GM12873 (cell line): ENCODE measurements at regions not wholly inside any gene's neighbourhood (a gene's known extent, or its start where the extent isn't known, plus 50 kb on each side); places are given as distances from the start of the nearest gene placed in this dataset.

Experiments used
- TF ChIP-seq, protein P1 (sequence below): IDR thresholded peaks from 2 replicates; pipeline ENCODE4 v1.5.1; 2012; ENCODE audit warnings: low read depth, mild to moderate bottlenecking, moderate library complexity, low read length, control low read depth; ENCODE audit not compliant: insufficient read depth; ENCODE audit errors: missing control alignments

DNA sequence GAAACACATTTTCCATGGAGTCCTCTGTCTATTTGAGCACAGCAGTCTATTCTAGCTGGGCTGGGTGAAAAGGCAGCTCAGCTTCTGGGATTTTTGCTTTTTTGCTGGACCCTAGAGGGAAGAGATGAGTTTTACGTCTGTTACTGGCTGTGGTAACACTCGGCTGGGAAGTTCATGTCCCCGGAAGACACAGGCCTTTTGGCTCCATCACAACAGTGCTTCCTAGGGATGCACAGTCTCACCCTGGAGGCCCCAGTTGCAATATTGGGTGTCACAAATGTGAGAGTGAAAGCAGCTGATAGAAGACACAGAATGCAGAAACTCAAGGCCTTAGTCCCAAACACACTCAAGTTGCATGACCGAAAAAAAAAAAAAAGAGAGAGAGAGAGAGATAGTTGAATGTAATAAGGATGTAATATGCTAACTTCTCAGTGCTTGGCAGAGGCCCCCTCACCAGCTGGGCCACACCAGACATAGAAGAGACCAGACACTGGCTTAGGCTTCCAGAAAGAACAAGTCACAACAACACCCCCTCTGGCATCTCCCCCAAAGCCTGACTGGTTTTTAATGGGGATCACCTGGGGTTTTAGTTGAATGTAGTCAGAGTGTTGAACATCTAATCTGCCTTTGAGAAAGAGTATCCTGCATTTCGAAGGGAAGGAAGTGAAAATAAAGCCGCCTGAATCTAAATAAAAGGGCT, 545.4 kb upstream of the FZD8 start:
- TF ChIP-seq, protein P1, sequence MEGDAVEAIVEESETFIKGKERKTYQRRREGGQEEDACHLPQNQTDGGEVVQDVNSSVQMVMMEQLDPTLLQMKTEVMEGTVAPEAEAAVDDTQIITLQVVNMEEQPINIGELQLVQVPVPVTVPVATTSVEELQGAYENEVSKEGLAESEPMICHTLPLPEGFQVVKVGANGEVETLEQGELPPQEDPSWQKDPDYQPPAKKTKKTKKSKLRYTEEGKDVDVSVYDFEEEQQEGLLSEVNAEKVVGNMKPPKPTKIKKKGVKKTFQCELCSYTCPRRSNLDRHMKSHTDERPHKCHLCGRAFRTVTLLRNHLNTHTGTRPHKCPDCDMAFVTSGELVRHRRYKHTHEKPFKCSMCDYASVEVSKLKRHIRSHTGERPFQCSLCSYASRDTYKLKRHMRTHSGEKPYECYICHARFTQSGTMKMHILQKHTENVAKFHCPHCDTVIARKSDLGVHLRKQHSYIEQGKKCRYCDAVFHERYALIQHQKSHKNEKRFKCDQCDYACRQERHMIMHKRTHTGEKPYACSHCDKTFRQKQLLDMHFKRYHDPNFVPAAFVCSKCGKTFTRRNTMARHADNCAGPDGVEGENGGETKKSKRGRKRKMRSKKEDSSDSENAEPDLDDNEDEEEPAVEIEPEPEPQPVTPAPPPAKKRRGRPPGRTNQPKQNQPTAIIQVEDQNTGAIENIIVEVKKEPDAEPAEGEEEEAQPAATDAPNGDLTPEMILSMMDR, result no peak

DNA sequence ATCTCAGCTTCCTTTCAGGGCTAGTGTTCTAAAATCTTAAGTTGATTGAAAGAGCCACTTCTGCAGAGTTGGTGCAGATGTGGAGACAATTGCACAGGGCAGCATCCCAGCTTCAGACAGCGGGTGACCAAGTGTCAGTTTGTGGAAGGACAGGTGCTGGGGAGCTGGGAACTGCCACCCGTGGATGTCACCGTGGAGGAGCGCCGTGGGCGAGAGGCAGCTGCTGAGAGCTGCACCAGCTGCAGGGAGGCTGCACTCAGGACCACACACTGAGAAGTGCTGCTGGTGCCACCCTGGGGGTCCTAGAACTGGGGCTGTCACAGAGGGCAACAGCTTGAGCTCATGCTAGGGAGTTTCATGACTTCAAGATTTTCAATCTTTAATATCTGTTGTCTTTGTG, 543.0 kb upstream of the FZD8 start:
- TF ChIP-seq, protein P1, result no peak

DNA sequence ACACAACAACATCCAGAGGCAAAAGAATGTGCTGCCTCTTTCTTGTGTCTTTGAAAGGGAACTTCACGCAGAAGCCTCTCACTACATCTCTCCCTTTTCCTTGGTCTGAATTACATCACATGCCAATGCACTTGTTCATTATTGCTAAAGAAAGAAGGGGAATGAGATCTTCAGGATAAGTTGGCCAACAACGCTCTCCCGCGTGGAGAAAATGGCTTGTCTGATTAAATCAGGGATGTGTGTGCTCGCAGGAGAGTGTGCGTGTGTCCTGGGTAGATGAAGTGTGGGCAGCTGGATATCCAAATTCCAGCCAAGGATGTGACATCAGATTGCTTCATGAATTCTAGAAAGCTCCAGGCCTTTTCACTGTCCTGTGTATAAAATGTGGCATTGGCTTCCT, 541.6 kb upstream of the FZD8 start:
- TF ChIP-seq, protein P1, result no peak

DNA sequence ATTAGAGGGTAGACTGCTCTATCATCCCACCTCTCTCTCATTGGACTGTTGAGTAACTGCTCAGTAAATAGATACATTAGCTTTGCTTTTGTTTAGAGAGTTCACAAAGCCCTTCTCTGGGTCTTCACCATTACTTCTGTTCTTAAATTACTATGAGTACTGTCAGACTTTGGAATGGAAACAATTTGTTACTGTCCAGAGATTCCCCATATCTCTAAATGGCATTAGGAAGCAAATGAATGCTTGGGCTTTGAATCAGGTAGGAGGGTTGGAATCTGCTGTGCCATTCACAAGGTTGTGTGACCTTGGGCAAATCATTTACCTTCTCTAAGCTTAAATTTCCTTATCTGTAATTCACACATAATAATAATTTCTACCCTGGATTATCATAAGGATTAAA, 541.0 kb upstream of the FZD8 start:
- TF ChIP-seq, protein P1, result no peak

DNA sequence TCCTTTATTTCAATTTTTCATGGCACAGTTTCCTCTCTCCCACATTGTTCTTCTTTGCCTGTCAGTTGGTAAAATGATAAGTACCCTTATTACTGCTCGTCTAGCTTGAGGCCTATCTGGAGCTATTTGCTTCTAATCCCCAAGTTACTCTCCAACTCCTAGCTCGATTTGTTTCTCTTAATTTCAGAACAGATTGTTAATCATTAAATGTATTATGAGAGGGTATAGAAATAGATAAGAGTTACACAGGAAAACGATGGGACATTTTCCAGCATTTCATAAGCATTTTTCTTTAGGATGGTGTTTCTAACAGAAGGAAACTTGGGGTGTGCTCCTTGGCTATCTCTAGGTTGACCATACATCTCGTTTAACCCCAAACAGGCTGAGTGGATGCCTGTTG, 540.5 kb upstream of the FZD8 start:
- TF ChIP-seq, protein P1, result no peak

DNA sequence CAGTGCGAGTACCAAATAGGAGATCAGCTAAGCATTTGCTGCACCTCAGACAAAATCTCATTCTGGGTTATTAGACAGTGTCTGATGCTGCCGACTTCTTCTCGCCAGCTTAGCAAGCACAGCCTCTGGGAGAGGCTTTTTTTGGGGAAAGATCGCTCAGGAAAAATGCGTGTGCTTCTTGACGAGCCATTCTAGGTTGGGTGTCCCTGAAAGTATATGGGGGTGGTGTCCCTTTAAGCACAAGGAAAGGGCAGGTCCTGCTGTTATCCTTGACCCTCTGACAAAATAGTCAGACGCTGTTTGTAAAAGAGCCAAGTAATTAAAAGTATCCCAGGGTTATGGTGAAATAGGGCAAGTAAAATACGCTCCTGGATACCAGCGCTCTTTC, 540.1 kb upstream of the FZD8 start:
- TF ChIP-seq, protein P1, result no peak

DNA sequence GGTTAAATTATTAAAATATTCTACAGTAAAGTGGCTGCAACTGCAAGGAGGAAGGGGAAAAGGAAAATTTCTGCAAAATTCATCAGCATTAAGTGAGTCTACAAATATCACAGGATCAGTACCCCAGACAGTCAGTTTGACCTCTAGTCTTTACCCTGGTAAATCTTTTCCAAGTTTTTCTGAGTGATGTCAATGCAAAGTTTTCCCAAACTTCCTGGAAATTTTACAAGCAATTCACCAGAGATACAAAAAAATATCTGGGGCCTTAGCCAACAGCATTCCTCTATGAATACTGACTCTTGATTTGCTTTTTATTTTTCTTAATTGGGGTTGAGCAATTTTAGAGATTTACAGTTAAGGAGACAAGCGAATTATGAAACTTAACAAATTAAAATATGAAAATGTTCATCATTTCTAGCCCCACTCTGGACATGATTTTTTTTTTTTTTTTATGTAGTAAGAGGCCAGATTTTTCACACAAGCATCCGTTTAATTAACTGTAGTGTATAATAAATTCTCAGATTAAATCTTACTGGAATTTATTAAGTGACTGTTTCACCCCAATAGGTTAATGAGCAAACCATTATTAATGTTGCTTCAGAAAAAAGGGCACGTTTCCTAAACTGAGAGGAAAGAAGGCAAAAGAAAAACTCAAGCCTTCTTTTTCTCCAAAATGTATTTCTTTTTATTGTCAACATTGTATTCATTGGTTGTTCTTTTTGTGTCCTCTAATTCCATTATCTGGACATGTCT, 539.5 kb upstream of the FZD8 start:
- TF ChIP-seq, protein P1, result no peak
